Body of pancreas (tissue), 4 donors: ENCODE measurements at regions not wholly inside any gene's neighbourhood (a gene's known extent, or its start where the extent isn't known, plus 50 kb on each side); places are given as distances from the start of the nearest gene placed in this dataset.

Experiments used
- CTCF ChIP-seq, 7 experiments: fragments of 450-650 bp in 4 of 7; fragments of 200-600 bp in 3 of 7; sonication (generic) in 3 of 7; IDR thresholded peaks; one replicate each; pipeline ENCODE4 v1.5.1; 2016 to 2019; ENCODE audit warnings: antibody characterized with exemption in 7 of 7
- POLR2A ChIP-seq, 3 donors: fragments of 450-650 bp; IDR thresholded peaks; one replicate each; pipeline ENCODE4 v1.6.1; 2016; ENCODE audit warnings: antibody characterized with exemption in 3 of 3, mild to moderate bottlenecking in 2 of 3

GRCh38 chr12:93128332-93128707 lies 199.2 kb upstream of the EEA1 start:
- TF ChIP-seq POLR2A (IDR thresholded peaks at IDR 0.05) (no peak), CTCF (IDR thresholded peaks at IDR 0.05) (no peak)
